ENCODE measurements at regions not wholly inside any gene's neighbourhood (a gene's known extent, or its start where the extent isn't known, plus 50 kb on each side); places are given as distances from the start of the nearest gene placed in this dataset.

DNA sequence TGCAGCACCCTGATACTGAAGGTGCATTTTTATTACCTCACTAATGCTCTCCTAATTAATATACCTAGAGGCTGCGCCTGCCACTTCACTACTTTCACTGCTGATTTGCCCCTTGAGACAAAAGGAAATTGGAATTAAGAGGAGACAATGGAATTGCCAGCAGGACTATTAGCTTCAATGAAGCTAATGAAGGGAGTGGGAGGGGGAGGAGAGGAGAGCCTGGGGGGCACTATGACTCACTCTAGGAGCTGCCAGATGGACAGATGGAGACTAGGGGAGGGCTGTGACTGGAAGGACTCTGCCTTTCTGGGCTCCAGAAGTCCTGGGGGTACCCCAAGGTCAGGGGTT, 102.8 kb upstream of the DRD2 start:
- H3K4me1 ChIP-seq (ENCODE audit: control insufficient read depth in 1 of 2, insufficient read depth in 1 of 2, low read depth in 1 of 2, low read length in 1 of 2) = no peaks in the 10 kb centered on the region
- H3K27me3 ChIP-seq = no peaks in the 10 kb centered on the region
- no peak overlapping the region for H3K4me3 ChIP-seq (ENCODE audit: low read depth in 1 of 2, low read length in 1 of 2)
- H3K36me3 ChIP-seq = no peaks in the 10 kb centered on the region
- TF ChIP-seq, protein P1, sequence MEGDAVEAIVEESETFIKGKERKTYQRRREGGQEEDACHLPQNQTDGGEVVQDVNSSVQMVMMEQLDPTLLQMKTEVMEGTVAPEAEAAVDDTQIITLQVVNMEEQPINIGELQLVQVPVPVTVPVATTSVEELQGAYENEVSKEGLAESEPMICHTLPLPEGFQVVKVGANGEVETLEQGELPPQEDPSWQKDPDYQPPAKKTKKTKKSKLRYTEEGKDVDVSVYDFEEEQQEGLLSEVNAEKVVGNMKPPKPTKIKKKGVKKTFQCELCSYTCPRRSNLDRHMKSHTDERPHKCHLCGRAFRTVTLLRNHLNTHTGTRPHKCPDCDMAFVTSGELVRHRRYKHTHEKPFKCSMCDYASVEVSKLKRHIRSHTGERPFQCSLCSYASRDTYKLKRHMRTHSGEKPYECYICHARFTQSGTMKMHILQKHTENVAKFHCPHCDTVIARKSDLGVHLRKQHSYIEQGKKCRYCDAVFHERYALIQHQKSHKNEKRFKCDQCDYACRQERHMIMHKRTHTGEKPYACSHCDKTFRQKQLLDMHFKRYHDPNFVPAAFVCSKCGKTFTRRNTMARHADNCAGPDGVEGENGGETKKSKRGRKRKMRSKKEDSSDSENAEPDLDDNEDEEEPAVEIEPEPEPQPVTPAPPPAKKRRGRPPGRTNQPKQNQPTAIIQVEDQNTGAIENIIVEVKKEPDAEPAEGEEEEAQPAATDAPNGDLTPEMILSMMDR (IDR thresholded peaks at IDR 0.05) = no peak
- no peak overlapping the region for H3K27ac ChIP-seq
- no peaks in the 10 kb centered on the region for H3K9me3 ChIP-seq

DNA sequence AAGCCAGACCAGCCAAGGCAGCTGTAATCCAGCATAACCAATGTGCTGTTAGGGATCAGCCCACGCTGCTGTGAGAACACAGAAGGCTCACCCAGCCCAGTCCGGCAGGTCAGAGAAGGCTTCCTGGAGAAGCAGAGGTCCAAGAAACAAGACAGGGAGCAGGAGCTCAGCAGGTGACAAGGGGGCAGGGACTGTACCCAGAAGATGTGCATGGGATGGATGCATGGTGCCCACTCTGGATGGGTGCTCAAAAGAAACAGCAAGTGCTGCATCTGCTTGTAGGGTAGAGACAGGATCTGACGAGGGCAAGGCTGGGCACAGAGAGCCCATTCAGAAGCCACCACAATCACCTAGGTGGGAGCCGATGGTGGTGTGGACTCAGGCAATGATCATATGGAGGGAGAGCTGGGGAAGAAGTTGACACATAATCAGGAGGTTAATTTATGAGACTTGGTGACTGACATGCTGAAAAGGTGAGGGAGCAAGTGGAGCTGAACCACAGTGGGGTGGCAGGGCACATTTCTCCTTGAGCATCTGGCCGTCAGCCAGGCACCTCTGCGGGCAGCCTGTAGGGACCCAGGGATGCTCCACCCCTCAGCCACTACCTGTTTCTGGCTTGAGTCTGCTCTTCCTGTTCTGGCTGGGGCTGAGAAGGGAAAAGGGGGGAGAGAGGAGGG, 102.3 kb upstream of the DRD2 start:
- H3K9me3 ChIP-seq = no peaks in the 10 kb centered on the region

DNA sequence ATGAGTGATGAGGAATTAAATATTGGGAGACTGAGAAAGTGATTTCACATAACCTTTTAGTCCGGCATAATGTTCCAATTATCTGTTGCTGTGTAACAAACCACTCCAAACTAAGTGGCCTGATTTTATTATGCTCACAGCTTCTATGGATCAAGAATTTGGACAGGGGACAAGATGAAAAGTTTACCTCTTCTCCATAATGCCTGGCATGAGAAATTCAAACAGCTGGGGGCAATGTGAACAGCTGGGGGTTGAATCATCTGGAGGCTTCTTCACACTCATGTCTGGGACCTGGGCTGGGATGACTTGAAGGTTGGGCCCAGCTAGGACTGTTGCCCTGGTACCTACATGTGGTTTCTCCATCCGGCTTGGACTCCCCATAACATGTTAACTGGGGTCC, 99.4 kb upstream of the DRD2 start:
- Histone ChIP-seq H3K9me3 (no peaks in the 10 kb centered on the region), H3K4me3 (ENCODE audit: low read depth in 1 of 2, low read length in 1 of 2) (no peak overlapping the region), H3K27me3 (no peaks in the 10 kb centered on the region), H3K36me3 (no peaks in the 10 kb centered on the region), H3K27ac (no peak overlapping the region), H3K4me1 (ENCODE audit: control insufficient read depth in 1 of 2, insufficient read depth in 1 of 2, low read depth in 1 of 2, low read length in 1 of 2) (no peaks in the 10 kb centered on the region)
- TF ChIP-seq, protein P1 (IDR thresholded peaks at IDR 0.05) = no peak

More for the DNA sequence above, 102.3 kb upstream of the DRD2 start:
- Histone ChIP-seq H3K4me1 (ENCODE audit: control insufficient read depth in 1 of 2, insufficient read depth in 1 of 2, low read depth in 1 of 2, low read length in 1 of 2) (no peaks in the 10 kb centered on the region), H3K27me3 (no peaks in the 10 kb centered on the region), H3K4me3 (ENCODE audit: low read depth in 1 of 2, low read length in 1 of 2) (no peak overlapping the region), H3K36me3 (no peaks in the 10 kb centered on the region), H3K27ac (no peak overlapping the region)
- TF ChIP-seq, protein P1 (IDR thresholded peaks at IDR 0.05) = no peak

DNA sequence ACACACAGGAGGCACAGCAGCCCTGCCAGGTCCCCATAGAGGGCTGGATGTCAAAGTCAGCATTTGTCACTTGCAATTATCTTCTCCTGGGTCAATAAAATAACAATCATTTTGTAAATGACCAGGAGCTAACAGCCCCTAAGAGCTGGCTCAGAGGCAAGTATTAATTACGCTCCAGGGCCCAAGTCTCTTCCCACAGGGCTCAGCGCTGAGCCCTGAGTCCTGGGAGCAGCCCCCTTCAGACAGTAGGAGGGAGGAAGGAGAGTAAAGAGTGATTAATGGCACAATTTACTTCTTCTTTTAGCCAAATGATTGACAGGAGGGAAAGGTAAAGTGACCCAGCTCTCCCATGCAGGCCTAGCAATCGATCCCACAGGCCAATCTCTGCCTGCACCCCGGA, 99.0 kb upstream of the DRD2 start:
- TF ChIP-seq, protein P1 (IDR thresholded peaks at IDR 0.05) = no peak
- no peaks in the 10 kb centered on the region for H3K9me3 ChIP-seq
- no peaks in the 10 kb centered on the region for H3K4me1 ChIP-seq (ENCODE audit: control insufficient read depth in 1 of 2, insufficient read depth in 1 of 2, low read depth in 1 of 2, low read length in 1 of 2)
- H3K27ac ChIP-seq = no peak overlapping the region
- no peaks in the 10 kb centered on the region for H3K27me3 ChIP-seq
- H3K36me3 ChIP-seq = no peaks in the 10 kb centered on the region
- H3K4me3 ChIP-seq (ENCODE audit: low read depth in 1 of 2, low read length in 1 of 2) = no peak overlapping the region

DNA sequence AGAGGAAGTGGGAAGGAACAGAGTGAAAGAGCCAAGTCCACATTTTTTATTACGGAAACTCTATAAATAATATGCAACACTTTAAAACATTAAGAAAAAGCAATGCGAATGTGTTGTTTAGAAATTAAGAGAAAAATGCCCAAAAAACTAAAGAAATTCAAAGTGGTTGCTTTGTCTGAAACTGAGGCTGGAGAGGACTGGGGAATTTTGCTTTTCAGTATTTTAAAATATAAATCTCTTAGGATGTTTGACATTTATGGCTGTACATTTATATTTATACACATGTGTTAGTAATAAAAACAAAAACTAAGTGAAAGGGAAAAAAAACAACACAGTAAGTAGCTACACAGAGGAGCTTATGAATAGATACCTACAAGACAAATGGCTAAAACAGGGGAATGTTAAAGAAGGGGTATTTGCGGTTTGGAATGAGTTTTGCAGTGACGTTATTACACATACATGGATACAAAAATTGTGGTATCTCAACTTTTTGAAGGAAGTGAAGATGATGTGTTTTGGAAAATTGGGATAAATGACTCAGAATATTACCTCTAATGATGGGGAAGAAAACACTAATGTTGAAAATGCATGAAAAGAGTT, 97.0 kb upstream of the DRD2 start:
- no peaks in the 10 kb centered on the region for H3K9me3 ChIP-seq
- TF ChIP-seq, protein P1 (IDR thresholded peaks at IDR 0.05) = no peak
- no peak overlapping the region for H3K27ac ChIP-seq
- no peaks in the 10 kb centered on the region for H3K4me1 ChIP-seq (ENCODE audit: control insufficient read depth in 1 of 2, insufficient read depth in 1 of 2, low read depth in 1 of 2, low read length in 1 of 2)
- no peaks in the 10 kb centered on the region for H3K27me3 ChIP-seq
- H3K36me3 ChIP-seq = no peaks in the 10 kb centered on the region
- H3K4me3 ChIP-seq (ENCODE audit: low read depth in 1 of 2, low read length in 1 of 2) = no peak overlapping the region
